CD4-positive, alpha-beta T cell treated with Interleukin-15 for 4 hours (primary cell): ENCODE measurements at regions not wholly inside any gene's neighbourhood (a gene's known extent, or its start where the extent isn't known, plus 50 kb on each side); places are given as distances from the start of the nearest gene placed in this dataset.

Experiments
- DNase-seq: peaks from one replicate; pipeline ENCODE4 v3.0.0-alpha.2; 2020; ENCODE audit warnings: low spot score

GRCh38 chr15:60214201-60214600 is 183.6 kb downstream of the ANXA2 start:
- no peak for DNase-seq

GRCh38 chr15:60215225-60215963 is 182.4 kb downstream of the ANXA2 start:
- DNase-seq = no peak

GRCh38 chr15:60217161-60217560 is 180.6 kb downstream of the ANXA2 start:
- DNase-seq = no peak

- DNase-seq = no peak
These were observed 179.5 kb downstream of the ANXA2 start for GRCh38 chr15:60218256-60218655.

- DNase-seq = no peak
These were observed 177.9 kb downstream of the ANXA2 start for GRCh38 chr15:60219866-60220265.

GRCh38 chr15:60221356-60221755 is 176.4 kb downstream of the ANXA2 start:
- no peak for DNase-seq

GRCh38 chr15:60222404-60222803 is 175.4 kb downstream of the ANXA2 start:
- no peak for DNase-seq

- no peak for DNase-seq
These were observed 174.6 kb downstream of the ANXA2 start for GRCh38 chr15:60223176-60223575.

- DNase-seq = no peak
These were observed 170.9 kb downstream of the ANXA2 start for GRCh38 chr15:60226924-60227323.

GRCh38 chr15:60228101-60228500 is 169.7 kb downstream of the ANXA2 start:
- DNase-seq = no peak

GRCh38 chr15:60228619-60229018 is 169.2 kb downstream of the ANXA2 start:
- DNase-seq = no peak

GRCh38 chr15:60235951-60236710 is 161.7 kb downstream of the ANXA2 start:
- no peak for DNase-seq

- no peak for DNase-seq
These were observed 160.3 kb downstream of the ANXA2 start for GRCh38 chr15:60237446-60237845.

GRCh38 chr15:60243769-60244168 is 154.0 kb downstream of the ANXA2 start:
- DNase-seq = no peak

GRCh38 chr15:60244813-60245212 is 153.0 kb downstream of the ANXA2 start:
- no peak for DNase-seq

- DNase-seq = no peak
These were observed 147.5 kb downstream of the ANXA2 start for GRCh38 chr15:60250316-60250715.

GRCh38 chr15:60251300-60252070 is 146.3 kb downstream of the ANXA2 start:
- DNase-seq = no peak

- no peak for DNase-seq
These were observed 143.4 kb downstream of the ANXA2 start for GRCh38 chr15:60254416-60254815.

- no peak for DNase-seq
These were observed 142.4 kb downstream of the ANXA2 start for GRCh38 chr15:60255390-60255789.

- DNase-seq = no peak
These were observed 140.1 kb downstream of the ANXA2 start for GRCh38 chr15:60257591-60258159.

GRCh38 chr15:60259469-60259868 is 138.3 kb downstream of the ANXA2 start:
- DNase-seq = no peak

- DNase-seq = no peak
These were observed 133.7 kb downstream of the ANXA2 start for GRCh38 chr15:60264088-60264487.
